AG04449 (cell line): ENCODE measurements at regions not wholly inside any gene's neighbourhood (a gene's known extent, or its start where the extent isn't known, plus 50 kb on each side); places are given as distances from the start of the nearest gene placed in this dataset.
"Not testable (repeated sequence)": the region's sequence is repeated elsewhere in the genome, so short reads cannot be mapped to it uniquely, and the experiment has no call there.

Experiments used
- CTCF ChIA-PET: fragments of 350-600 bp; formaldehyde crosslinking; extraction: SDS; loops from one replicate; lab custom pipeline; 2021; ENCODE audit warnings: antibody characterized with exemption; lab: Yijun Ruan, JAX
- POLR2A ChIA-PET: fragments of 400-600, 350-600 bp; formaldehyde crosslinking; extraction: SDS; loops from one replicate; lab custom pipeline; 2020; ENCODE audit warnings: antibody characterized with exemption, inconsistent platforms; lab: Yijun Ruan, JAX
- DNase-seq: peaks from one replicate; pipeline ENCODE4 v3.0.0-alpha.2; 2010; ENCODE audit warnings: low read depth, low spot score
- H3K4me3 ChIP-seq: 2 replicates; pipeline ENCODE4 v1.5.1; 2011; ENCODE audit warnings: low read depth, mild to moderate bottlenecking, control low read depth, low read length
- CTCF ChIP-seq: IDR thresholded peaks from one replicate; pipeline ENCODE4 v1.5.1; 2011; ENCODE audit warnings: mild to moderate bottlenecking, moderate library complexity, low read length, control low read depth, inconsistent platforms; ENCODE audit not compliant: insufficient read depth; ENCODE audit errors: missing control alignments

- no peak for TF ChIP-seq CTCF
- no peak for DNase-seq
- no peak overlapping the region for H3K4me3 ChIP-seq
- CTCF ChIA-PET, result interaction anchor here (1.3 kb wide), 1 partner anchor 26 kb away, joined by 4 read pairs; no protein-coding TSS in a partner anchor
- POLR2A ChIA-PET, result no interaction called here
Measured at GRCh38 chr12:4829161-4829792, 80.4 kb upstream of the KCNA1 start.

- DNase-seq, result no peak
- ChIA-PET POLR2A (no interaction called here), CTCF (interaction anchor here (1.3 kb wide), 1 partner anchor 25 kb away, joined by 4 read pairs; no protein-coding TSS in a partner anchor)
Measured at GRCh38 chr12:4829793-4830162, 79.9 kb upstream of the KCNA1 start.

GRCh38 chr12:4830556-4831210, 79.0 kb upstream of the KCNA1 start:
- POLR2A ChIA-PET, result no interaction called here

More at GRCh38 chr12:4829793-4830162, 79.9 kb upstream of the KCNA1 start:
- no peak overlapping the region for H3K4me3 ChIP-seq
- no peak for TF ChIP-seq CTCF

GRCh38 chr12:4833053-4833452, 76.7 kb upstream of the KCNA1 start:
- DNase-seq, result no peak
- TF ChIP-seq CTCF, result no peak
- CTCF ChIA-PET, result interaction anchor here (1.0 to 1.6 kb wide), 2 partner anchors 16 to 22 kb away, joined by 3 to 4 read pairs; no protein-coding TSS in a partner anchor
- POLR2A ChIA-PET, result no interaction called here
- H3K4me3 ChIP-seq, result no peak overlapping the region

More at GRCh38 chr12:4830556-4831210, 79.0 kb upstream of the KCNA1 start:
- CTCF ChIA-PET, result interaction anchor here (1.1 to 1.2 kb wide), 3 partner anchors 18 to 27 kb away, joined by 3 to 5 read pairs (median 4); no protein-coding TSS in a partner anchor
- H3K4me3 ChIP-seq, result no peak overlapping the region
- no peak for DNase-seq
- TF ChIP-seq CTCF, result no peak

GRCh38 chr12:4833524-4833923, 76.2 kb upstream of the KCNA1 start:
- no peak overlapping the region for H3K4me3 ChIP-seq
- DNase-seq, result no peak
- no peak for TF ChIP-seq CTCF
- ChIA-PET POLR2A (no interaction called here), CTCF (interaction anchor here (1.0 to 1.6 kb wide), 2 partner anchors 16 to 21 kb away, joined by 3 to 4 read pairs; no protein-coding TSS in a partner anchor)

GRCh38 chr12:4842401-4842800, 67.3 kb upstream of the KCNA1 start:
- DNase-seq, H3K4me3 ChIP-seq, POLR2A ChIA-PET: not testable (repeated sequence)
- CTCF ChIA-PET, result interaction anchor here (1.3 to 5.5 kb wide), 2 partner anchors 13 to 15 kb away, joined by 6 to 28 read pairs; no protein-coding TSS in a partner anchor
